GM19351 (cell line): ENCODE measurements at regions not wholly inside any gene's neighbourhood (a gene's known extent, or its start where the extent isn't known, plus 50 kb on each side); places are given as distances from the start of the nearest gene placed in this dataset.

Experiments used
- ATAC-seq: cut with Tn5 transposase; IDR thresholded peaks from one replicate; pipeline ENCODE4 v1.9.1; 2021; ENCODE audit warnings: mild to moderate bottlenecking, moderate library complexity; ENCODE audit not compliant: unreplicated experiment

GRCh38 chr7:42625421-42625820 lies 286.4 kb downstream of the C7orf25 start:
- ATAC-seq = no peak

GRCh38 chr7:42624471-42624870 lies 287.4 kb downstream of the C7orf25 start:
- no peak for ATAC-seq

- no peak for ATAC-seq
Measured at GRCh38 chr7:42621543-42622219, 290.2 kb downstream of the C7orf25 start.

DNA sequence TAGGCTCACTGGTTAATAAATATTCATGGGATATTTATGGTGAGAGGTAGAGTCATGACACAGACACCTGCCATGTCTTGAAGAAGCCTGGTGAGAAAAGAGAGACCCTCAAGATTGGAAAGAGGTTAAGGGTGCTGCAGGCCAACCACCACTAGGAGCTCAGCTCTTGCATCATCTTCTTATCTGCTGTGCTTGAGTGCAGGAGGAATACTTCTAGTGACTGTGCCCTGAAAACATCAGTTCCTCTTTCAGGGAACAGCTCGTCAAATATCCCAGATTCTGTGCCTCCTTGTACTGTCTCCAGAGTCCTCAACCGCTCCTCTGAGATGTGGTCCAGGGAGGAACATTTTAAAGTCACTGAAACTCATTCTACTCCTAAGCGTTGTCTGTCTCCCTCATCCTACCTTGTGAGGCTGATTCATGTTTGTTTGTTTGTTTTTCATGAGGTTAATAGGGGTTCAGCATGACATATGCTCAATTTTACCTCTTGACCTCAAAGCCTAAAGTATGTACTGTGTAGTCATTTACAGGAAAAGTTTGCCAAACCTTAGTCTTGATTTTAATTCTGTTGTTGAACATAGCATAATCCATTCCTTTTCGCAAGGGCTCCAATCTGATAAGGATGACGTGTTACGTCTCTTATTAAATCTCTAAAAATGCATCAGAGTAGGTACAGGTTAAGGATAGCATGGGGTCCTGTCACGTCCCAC lies 293.1 kb downstream of the C7orf25 start:
- ATAC-seq = no peak

DNA sequence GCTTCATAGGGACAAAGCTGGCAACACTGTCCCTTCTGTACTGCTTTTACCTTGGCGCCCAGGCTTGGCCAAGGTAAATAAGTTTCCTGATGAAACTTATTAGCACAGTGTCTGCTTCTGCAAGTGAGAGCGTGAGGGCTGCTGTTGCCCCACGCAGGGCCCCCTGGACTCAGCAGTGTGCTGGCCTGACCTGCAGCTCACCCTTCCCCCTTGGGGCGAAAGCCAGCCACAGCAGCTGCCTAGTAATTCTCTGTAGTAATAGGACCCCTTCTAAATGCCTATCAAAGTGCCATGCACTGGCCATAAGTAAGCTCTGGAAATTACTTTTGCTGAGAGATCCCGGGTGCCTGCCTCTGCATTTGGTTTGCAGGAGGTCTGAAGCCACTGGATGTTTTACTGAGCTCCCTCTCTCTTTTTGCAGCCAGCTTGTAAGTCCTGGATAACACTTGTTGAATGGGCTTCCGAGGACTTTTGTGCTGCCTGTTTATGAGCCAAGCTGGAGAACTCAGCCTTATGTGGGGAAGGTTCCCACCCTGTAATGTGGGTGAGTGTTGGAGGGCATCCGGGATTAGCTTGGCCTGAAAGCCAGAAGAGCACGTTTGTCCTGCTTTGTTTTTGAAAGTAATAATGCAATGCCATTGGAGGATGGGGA lies 293.9 kb downstream of the C7orf25 start:
- ATAC-seq = no peak

- no peak for ATAC-seq
Measured at GRCh38 chr7:42617071-42617765, 294.7 kb downstream of the C7orf25 start.

GRCh38 chr7:42614636-42615035 lies 297.2 kb downstream of the C7orf25 start:
- no peak for ATAC-seq

- ATAC-seq = no peak
Measured at GRCh38 chr7:42611961-42612360, 299.9 kb downstream of the C7orf25 start.

DNA sequence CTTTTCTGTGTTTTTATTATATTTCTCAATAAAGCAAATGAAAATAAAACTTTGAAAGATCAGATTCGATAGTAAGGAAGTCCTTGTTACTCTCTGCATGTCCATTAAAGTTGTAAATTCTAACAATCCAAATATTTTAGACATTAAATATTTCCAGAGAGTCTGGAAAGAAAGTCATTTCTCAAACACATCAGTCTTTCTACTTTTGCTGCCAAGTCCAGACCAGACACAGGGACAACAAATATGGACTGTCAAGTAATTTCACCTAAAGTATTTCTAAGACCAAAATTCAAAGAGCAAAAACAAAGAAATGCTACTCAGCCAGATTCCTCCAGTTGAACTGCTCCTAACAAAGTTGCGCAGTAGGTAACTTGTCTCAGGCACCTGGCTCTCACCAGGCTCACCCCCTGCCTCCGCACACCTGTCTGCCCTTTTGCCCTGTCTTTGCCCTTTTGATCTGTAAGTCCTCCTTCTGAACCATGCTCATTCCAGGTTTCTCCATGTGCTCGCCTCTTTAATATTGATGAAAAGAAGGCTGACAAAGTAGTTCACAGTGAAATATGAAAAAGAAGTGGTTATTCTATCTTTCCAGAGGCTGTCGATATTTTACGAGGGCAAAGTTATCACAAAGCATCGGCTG lies 300.5 kb downstream of the C7orf25 start:
- no peak for ATAC-seq

- ATAC-seq = no peak
Measured at GRCh38 chr7:42606193-42606905, 305.5 kb downstream of the C7orf25 start.

GRCh38 chr7:42605406-42606192 lies 306.3 kb downstream of the C7orf25 start:
- no peak for ATAC-seq

DNA sequence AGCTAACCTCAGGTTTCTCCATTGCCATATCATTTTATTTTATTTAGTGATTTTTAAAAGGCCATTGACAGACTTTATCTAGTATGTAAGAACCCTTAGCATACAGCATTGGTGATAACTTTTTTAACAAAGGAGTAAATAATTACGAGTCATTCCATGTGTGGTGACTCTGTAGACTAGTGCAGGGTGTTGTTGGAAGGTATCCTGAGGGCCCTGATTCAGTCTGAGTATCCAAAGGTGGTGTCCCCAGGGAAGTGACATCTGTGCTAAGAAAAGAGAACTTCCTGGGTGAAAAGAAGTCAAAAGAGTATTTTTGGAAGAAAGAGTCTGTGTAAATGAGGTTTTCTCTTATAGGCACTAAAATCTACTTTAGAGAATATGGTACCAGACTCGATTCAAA lies 308.4 kb downstream of the C7orf25 start:
- ATAC-seq = no peak

- no peak for ATAC-seq
Measured at GRCh38 chr7:42597300-42597699, 314.6 kb downstream of the C7orf25 start.

DNA sequence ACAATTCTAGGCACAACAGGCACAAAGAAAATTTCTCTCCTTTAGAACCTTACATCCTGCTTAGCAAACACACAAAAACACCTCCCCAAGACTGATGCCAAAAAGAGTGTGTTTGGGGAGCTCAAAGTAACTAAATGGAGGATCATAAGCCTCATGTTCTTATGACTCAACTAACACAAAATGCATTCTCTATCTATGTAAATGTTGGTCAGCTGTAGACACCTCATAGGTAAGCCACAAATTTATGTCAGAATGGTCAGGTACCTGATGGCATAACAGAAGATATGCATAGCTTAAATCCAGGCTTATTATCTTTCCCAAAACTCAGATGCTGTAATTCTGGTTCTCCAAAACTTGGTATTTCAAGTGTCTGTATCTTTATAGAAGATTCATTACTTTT lies 315.1 kb downstream of the C7orf25 start:
- ATAC-seq = no peak

GRCh38 chr7:42593860-42594259 lies 318.0 kb downstream of the C7orf25 start:
- no peak for ATAC-seq

DNA sequence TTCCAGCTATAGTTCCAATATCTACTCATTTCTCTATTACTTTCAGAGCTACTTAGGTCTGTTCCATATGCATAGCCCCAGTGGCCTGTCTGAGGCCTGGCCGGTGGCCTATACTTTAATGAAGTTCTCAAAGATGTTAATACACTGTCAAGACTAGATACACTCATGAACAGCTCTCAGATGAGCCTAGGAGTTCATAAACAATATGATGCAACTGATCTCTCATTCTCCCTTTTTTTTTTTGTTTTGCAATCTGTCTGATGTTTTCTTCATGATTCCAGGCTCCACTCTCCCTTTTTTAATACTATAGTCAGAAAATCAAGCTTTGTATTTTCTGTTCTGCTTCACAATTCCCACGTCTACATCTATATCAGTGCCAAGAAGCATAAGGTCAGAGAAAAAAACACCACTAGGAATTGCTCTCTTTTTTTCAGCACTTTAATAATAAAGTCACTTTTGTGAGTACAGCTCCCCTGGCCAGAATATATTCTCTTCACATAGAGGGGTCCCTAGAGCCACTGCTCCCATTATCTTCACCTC lies 321.0 kb downstream of the C7orf25 start:
- ATAC-seq = no peak

DNA sequence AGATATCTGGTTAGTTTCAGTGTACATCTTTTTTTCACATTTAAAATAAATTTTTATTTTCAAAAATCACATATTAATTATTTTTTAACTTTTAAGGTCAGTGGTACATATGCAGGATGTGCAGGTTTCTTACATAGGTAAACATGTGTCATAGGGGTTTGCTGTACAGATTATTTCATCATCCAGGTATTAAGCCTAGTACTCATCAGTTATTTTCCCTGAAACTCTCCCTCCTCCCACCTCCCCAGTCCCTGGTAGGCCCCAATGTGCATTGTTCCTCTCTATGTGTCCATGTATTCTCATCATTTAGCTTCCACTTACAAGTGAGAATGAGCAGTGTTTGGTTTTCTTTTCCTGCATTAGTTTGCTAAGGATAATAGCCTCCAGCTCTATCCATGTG lies 323.0 kb downstream of the C7orf25 start:
- no peak for ATAC-seq

GRCh38 chr7:42587806-42588205 lies 324.1 kb downstream of the C7orf25 start:
- no peak for ATAC-seq

DNA sequence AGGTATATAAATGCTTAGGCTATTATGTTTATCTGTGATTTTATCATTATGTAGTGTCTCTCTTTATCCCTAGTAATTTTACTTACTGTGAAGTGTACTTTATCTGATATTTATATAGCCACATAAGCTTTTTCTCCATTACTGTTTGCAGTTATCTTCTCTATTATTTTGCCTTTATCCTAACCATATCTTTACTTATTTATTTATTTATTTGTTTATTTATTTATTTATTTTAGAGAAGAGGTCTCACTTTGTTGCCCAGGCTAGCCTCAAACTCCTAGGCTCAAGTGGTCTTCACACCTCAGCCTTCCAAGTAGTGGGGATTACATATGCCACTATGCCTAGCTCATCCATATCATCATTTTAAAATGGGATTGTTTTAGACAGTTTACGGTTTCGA lies 331.8 kb downstream of the C7orf25 start:
- ATAC-seq = no peak
